ENCODE measurements at regions not wholly inside any gene's neighbourhood (a gene's known extent, or its start where the extent isn't known, plus 50 kb on each side); places are given as distances from the start of the nearest gene placed in this dataset.
"Not testable (repeated sequence)": the region's sequence is repeated elsewhere in the genome, so short reads cannot be mapped to it uniquely, and the experiment has no call there.

GRCh38 chr21:36207577-36208320 lies 51.1 kb downstream of the DOP1B start:
- peak; percentile 79 for DNase-seq

- DNase-seq = no peak
Observed at GRCh38 chr21:36208326-36209013, 51.8 kb downstream of the DOP1B start.

GRCh38 chr21:36209626-36210171 lies 53.1 kb downstream of the DOP1B start:
- DNase-seq = peak; percentile 73

- DNase-seq = no peak
Observed at GRCh38 chr21:36210779-36211659, 54.4 kb downstream of the DOP1B start.

- DNase-seq = peak; percentile 87
Observed at GRCh38 chr21:36211660-36212512, 55.3 kb downstream of the DOP1B start.

GRCh38 chr21:36212513-36212780 lies 55.8 kb downstream of the DOP1B start:
- no peak for DNase-seq

GRCh38 chr21:36214561-36214960 lies 57.9 kb downstream of the DOP1B start:
- DNase-seq = no peak

GRCh38 chr21:36217743-36218142 lies 61.1 kb downstream of the DOP1B start:
- no peak for DNase-seq

GRCh38 chr21:36218691-36219090 lies 62.1 kb downstream of the DOP1B start:
- DNase-seq = no peak

- no peak for DNase-seq
Observed at GRCh38 chr21:36223451-36223850, 66.8 kb downstream of the DOP1B start.

GRCh38 chr21:36229181-36229580 lies 72.6 kb downstream of the DOP1B start:
- no peak for DNase-seq

GRCh38 chr21:36231444-36231843 lies 74.8 kb downstream of the DOP1B start:
- DNase-seq = not testable (repeated sequence)

- no peak for DNase-seq
Observed at GRCh38 chr21:36232641-36233040, 76.0 kb downstream of the DOP1B start.

GRCh38 chr21:36235058-36235582 lies 78.5 kb downstream of the DOP1B start:
- DNase-seq = no peak

GRCh38 chr21:36236052-36236730 lies 79.6 kb downstream of the DOP1B start:
- DNase-seq = no peak

GRCh38 chr21:36237441-36237840 lies 80.8 kb downstream of the DOP1B start:
- DNase-seq = no peak

- DNase-seq = no peak
Observed at GRCh38 chr21:36239585-36239984, 80.4 kb upstream of the MORC3 start.

- no peak for DNase-seq
Observed at GRCh38 chr21:36241717-36242116, 78.3 kb upstream of the MORC3 start.

GRCh38 chr21:36245115-36245514 lies 74.9 kb upstream of the MORC3 start:
- DNase-seq = no peak

GRCh38 chr21:36245649-36246048 lies 74.3 kb upstream of the MORC3 start:
- DNase-seq = no peak

- no peak for DNase-seq
Observed at GRCh38 chr21:36246080-36246631, 73.8 kb upstream of the MORC3 start.
